Fibroblast of the aortic adventitia (primary cell): ENCODE measurements at regions not wholly inside any gene's neighbourhood (a gene's known extent, or its start where the extent isn't known, plus 50 kb on each side); places are given as distances from the start of the nearest gene placed in this dataset.
"Not testable (repeated sequence)": the region's sequence is repeated elsewhere in the genome, so short reads cannot be mapped to it uniquely, and the experiment has no call there.

Experiments
- DNase-seq: peaks from one replicate; pipeline ENCODE4 v3.0.0-alpha.2; 2010; ENCODE audit warnings: low read depth
- H3K4me3 ChIP-seq: 2 replicates; pipeline ENCODE4 v1.5.1; 2011; ENCODE audit warnings: low read depth, mild to moderate bottlenecking, control low read depth, low read length, moderate library complexity
- TF ChIP-seq, protein P1 (sequence below): IDR thresholded peaks from 2 replicates; pipeline ENCODE4 v1.5.1; 2011; ENCODE audit warnings: mild to moderate bottlenecking, low read length, control low read depth, inconsistent platforms; ENCODE audit not compliant: insufficient read depth

DNA sequence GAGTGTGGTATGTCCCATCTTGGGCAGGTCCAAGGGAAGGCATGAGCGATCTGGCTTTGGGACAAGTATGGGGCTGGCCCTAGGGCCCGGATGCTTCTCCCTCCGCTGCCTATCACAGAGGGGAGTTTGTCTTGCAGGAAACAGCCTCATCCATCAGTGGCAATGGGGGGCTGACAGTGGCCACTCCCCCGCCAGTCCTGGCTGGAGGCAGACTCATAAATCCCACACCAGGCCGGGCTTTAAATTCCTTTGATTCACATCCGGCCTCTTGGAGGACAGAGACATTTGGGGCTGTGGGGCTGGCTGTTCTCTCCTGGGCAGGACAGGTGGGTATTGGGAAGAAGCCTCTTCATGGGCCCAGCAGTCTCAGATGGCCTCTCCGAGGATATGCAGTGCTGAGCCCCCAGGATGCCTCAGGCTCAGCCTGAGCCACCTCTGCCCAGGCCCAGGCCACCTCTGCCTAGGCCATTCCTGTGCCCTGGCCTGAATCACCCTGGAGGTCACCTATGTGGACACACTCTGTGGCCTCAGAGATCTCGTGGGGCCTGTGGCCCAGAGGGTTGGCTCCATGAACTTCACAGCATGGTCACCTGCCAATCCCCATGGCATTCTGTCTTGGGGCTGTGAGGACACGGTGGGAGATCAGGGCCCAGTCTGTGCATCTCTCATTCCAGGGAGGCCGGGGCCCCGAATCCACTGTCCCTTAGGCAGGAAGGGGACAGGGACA is 84.2 kb upstream of the GOLGA6L4 start:
- no peak for DNase-seq
- TF ChIP-seq, protein P1, sequence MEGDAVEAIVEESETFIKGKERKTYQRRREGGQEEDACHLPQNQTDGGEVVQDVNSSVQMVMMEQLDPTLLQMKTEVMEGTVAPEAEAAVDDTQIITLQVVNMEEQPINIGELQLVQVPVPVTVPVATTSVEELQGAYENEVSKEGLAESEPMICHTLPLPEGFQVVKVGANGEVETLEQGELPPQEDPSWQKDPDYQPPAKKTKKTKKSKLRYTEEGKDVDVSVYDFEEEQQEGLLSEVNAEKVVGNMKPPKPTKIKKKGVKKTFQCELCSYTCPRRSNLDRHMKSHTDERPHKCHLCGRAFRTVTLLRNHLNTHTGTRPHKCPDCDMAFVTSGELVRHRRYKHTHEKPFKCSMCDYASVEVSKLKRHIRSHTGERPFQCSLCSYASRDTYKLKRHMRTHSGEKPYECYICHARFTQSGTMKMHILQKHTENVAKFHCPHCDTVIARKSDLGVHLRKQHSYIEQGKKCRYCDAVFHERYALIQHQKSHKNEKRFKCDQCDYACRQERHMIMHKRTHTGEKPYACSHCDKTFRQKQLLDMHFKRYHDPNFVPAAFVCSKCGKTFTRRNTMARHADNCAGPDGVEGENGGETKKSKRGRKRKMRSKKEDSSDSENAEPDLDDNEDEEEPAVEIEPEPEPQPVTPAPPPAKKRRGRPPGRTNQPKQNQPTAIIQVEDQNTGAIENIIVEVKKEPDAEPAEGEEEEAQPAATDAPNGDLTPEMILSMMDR = no peak
- H3K4me3 ChIP-seq = no peak overlapping the region

DNA sequence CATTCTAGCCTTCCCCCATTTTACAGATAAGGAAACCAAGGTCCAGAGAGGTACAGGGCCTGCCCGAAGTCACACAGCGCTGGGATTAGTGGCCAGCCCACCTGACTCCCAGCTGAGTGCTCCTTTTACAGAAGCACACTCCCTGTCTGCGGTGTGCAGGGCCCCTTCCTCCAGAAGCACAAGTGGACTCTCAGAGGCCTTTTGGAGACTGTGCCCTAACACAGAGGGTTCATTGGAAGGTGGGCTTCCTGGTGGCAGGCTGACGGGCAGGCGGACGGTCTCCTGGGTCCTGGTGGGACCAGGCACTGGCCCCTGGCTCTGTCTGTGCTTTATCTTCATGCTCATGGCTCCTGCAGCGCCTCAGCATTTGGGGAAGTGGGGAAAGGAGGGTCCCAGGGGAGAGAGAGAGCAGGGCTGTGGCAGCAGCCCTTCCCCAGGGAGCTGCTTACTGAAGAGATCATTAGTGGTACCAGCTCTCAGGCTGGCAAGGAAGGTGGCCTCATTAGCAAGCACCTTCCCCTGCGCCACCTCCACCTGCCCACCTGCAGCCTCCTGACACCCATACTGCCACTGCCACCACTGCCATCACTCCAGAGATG is 83.1 kb upstream of the GOLGA6L4 start:
- not testable (repeated sequence) for DNase-seq, H3K4me3 ChIP-seq

DNA sequence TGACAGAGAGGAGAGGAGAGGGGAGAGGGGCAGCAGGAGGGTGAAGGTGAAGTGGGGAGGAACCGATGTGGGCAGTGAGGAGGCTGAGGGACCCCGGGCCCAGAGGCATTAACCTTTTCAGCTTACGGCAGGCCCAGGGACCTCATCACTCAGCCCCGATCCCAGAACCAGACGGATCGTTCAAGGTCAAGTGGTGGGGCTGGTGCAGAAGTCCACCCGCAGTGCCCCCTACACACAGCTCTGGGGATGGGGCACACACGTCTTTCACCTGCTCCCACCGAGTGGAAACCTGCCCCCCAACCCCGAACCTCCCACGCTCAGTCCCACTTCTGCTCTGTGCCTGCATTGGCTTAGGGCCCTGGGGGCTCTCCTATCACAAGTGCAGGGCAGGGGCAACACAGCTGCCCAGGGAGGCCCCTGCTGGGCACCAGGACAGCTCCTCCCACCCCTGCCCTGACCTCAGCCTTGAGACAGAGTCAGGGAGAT is 81.9 kb upstream of the GOLGA6L4 start:
- not testable (repeated sequence) for DNase-seq

DNA sequence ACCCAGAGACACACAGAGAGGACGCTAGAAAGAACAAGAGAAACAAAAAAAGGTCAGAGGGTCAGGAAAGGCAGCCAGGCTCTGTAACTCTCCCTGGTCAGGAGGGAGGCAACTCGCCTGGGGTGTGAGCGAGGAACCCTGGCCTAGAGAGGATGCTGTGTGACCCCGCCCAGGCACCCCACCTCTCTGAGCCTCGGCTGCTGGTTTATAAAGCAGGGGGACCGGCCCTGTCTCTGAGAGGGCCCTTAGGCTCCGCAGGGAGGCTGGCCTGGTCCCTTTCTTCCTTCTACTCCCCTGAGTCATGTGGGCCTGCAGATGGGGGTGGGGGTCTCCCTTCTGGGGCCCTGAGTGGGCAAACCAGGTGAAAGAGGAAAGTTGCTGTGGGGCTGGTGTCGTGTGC is 81.3 kb upstream of the GOLGA6L4 start:
- DNase-seq, H3K4me3 ChIP-seq: not testable (repeated sequence)

More for the DNA sequence above, 81.9 kb upstream of the GOLGA6L4 start:
- not testable (repeated sequence) for H3K4me3 ChIP-seq

DNA sequence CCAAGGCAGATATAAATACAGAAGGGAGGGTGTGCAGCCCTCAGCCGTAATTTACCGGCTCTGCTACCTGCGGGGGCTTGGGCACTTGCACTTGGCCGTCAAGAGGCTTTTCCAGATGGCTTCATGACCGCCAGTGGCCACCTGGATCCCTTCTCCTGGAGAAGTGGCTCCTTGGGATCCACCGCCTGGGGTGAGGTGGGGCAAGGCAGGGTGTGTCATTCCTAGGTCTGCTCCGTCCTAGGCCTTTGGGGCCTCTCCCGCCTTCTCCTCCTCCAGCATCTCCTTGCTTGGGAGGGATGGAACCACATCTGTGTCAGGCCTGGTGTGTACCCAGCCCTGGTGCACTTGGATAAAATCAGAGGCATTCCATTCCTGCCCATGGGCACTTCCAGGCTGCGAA is 80.8 kb upstream of the GOLGA6L4 start:
- DNase-seq, H3K4me3 ChIP-seq: not testable (repeated sequence)

DNA sequence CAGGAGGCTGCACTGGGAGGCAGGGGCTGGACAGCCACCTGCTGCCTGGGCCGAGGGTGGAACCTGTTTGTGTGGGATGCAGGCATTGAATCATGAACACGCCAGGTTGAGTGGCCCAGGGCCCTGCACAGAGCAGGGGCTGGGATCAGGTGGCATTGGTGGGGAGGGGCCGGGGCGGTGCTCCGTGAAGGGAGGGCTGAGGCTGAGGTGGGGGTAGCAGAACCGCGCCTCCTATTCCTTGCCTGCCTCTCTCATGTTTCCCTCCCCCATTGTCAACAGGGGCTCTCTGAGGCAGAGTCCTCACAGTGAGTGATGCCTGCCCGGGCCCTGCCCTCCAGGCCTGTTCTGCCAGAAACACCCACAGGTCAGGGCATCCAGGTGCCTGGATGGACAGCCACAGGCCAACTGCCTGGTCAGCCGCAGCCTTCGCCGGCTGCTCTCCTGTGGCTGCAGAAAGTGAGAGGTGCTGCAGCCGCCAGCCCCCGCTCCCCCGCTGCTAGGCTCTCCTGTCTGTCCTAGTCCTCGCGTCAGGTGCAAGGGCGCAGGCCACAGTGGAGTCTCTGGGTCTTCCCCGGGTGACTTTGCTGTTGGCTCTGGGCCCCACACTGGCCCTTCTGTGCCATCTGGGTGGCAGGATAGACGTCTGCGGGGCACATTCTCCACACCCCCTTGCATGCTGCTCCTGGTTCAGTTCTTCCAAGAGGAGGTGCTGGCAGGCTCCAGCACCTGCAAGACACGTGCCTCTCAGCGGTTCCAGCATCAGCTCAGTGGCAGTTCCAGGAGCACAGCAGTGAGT is 79.6 kb upstream of the GOLGA6L4 start:
- not testable (repeated sequence) for H3K4me3 ChIP-seq, DNase-seq

DNA sequence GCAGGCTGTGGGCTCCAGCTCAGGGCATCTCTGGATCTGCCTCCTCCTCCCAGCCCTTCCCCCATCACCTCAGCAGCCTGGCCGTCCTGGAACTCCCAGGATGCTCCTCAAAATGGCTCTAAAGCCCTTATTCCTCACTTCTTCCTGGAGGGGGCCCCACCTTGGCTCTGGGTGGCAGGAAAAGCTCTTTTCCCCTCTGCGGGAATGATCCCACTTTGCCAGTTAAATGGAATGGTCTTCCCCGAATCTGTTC is 79.1 kb upstream of the GOLGA6L4 start:
- not testable (repeated sequence) for H3K4me3 ChIP-seq

DNA sequence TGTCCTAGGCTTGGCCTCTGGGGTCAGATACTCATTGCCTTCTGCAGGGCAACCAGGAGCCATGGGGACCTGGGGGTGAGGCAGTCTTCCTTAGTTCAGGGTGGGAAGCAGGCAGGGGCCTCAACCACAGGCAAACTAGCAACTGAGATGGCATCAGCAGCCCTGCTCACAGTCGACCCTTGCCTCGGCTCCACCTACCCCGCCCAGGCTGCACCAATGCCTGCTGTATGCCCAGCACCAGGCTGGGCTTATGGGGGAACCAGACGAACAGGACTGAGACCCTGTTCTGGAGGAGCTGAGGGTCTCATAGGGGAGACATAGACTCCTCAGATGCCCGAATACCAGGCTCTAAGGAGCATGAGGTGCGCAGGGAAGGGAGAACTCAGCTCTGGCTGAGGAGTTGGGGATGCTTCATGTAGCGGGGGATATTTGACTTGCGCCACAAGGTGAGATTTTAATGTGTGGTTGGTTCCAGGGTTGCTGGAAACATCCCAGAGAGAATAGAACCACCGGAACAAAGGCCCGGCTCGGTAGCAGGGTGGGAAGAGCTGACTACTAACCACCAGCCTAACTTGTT is 78.4 kb upstream of the GOLGA6L4 start:
- DNase-seq, H3K4me3 ChIP-seq: not testable (repeated sequence)

More for the DNA sequence above, 79.1 kb upstream of the GOLGA6L4 start:
- not testable (repeated sequence) for DNase-seq

DNA sequence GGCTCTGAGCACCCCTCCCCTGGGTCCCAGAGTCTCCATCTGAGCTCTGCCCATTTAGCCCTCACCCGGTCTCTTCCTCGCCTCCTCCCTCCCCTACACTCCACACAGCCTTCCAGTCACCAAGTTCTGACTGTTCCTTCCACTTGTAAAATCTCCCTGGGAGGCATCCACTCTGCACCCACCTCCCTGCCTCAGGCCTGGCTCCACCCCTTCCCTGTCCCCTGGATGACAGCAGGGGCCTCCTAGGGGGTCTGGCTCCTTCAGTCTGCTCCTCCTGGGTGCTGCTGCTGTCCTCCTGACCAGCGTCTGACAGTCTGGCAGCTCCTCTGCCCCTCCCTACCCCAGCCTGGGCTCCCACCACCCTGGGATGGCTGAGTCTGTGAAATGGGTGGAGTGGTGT is 77.7 kb upstream of the GOLGA6L4 start:
- not testable (repeated sequence) for H3K4me3 ChIP-seq, DNase-seq

DNA sequence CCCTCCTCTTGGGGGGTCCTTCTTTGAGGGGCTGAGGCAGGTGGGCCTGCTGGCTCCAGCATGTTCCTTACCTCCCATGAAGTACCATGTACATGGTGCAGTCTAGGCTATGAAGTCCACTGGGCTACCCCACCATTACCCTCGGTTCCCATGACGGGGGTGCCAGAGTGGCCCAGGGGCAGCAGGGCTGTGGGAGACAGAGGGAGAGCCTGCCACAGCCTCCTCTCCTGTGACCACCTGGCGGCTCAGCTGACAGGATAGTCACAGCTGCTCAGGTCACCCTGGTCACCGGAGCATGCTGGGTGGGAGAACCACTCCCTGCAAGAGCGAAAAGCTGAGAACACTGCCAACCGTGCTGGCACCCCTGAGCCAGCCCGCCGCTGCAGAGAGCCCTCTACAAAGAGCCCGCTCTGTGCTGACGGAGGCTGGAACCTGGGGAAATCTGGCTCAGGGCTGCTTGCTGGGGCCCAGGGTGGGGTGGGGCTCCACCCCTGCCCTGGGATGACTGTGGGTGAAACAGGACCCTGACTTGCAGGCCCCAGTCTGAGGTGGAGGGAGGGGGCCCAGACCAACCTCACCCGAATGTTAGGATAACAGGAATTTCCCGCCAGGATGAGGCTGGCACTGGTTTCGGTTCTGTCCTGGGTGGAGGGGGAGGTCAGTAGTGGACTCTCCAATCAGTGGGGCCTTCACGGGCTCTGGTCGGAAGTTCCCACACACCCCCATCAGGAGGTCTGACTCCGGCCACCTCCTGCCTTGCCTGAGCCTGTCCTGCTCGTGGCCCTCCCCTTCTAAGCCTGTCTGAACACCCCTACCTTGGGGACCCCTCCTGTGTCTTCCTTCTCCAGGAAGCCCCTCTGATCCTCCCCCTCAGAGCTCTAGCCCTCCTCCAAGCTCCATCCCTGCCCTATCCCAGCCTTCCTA is 76.0 kb upstream of the GOLGA6L4 start:
- H3K4me3 ChIP-seq, DNase-seq: not testable (repeated sequence)

DNA sequence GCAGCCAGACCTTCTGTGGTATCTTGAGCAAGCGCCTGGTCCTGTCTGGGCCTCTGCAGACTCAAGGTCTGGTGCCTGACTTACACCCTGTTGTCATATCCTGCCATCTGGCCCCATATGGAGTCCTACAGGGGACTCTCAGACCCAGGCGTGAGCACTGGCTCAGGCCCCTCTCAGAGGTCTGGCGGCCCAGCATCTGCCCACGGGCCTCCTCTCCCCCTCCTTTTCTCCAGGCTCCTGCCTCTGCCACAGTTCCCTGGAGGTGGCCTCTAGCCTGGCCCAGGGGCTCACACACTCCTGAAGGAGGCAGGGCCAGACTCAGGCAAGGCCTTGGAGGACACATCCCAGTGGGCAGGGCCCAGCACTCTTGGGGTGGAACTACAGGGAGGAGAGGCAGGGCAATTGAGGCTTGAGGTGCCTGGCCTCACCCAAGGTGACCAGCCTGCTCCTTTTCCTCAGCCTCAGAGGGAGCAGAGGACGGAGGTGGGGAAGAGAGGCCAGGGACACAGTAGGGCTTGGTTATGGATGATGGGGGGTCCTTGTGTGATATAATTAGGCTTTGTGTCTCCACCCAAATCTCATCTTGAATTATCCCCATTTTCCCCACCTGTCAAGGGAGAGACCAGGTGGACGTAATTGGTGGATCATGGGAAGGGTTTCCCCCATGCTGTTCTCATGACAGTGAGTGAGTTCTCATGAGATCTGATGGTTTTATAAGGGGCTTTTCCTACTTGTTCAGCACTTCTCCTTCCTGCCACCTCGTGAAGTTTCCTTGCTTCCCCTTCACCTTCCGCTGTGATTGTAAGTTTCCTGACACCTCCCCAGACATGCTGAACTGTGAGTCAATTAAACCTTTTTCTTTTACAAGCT is 70.9 kb upstream of the GOLGA6L4 start:
- not testable (repeated sequence) for DNase-seq, H3K4me3 ChIP-seq

DNA sequence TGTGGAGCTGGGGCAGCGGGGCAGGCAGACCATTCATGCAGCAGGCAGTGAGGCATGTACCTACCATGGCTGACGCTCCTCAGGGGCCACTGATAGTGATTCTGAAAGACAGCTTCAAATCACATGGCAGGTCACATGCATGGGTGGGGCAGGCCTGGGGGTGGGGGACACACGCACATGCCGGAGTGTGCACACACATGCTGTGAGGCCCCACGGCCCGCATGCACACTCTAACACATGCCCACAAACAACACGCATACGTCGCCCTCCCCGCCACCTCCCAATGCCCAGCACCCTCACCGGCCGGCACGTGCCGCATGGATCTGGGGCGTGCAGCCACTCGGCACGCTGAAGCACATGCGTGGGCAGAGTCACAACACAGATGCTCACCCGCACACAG is 65.5 kb upstream of the GOLGA6L4 start:
- not testable (repeated sequence) for H3K4me3 ChIP-seq, DNase-seq

DNA sequence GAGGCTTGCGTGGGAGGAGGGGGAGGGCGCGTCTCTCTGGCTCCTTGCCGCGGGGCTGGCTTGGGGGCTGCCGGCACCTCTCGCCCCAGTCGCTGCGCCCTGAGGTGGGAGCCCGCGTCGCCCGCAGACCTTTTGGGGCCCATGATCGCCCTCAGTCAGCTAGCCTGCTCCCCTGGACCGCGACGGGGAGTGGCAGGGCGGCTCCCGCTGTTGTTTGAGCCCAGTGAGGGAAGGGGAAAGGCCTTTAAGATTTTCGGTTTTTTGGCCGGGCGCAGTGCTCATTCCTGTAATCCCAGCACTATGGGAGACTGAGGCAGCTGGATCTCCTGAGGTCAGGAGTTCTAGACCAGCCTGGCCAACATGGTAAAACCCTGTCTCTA is 62.4 kb upstream of the GOLGA6L4 start:
- DNase-seq = not testable (repeated sequence)
- H3K4me3 ChIP-seq = peak overlapping the region; percentile 47
